SK-N-SH (cell line): ENCODE measurements at regions not wholly inside any gene's neighbourhood (a gene's known extent, or its start where the extent isn't known, plus 50 kb on each side); places are given as distances from the start of the nearest gene placed in this dataset.
A peak's percentile ranks its signal among the peaks of the same experiment; 100 is the strongest.

Experiments used
- CTCF ChIA-PET: fragments of 300-600, 350-600 bp; formaldehyde crosslinking; extraction: SDS; loops from one replicate; lab custom pipeline; 2021; lab: Yijun Ruan, JAX
- POLR2A ChIA-PET: fragments of 350-600 bp; sonication (Branson Sonifier 250); formaldehyde crosslinking; extraction: SDS; loops from one replicate; lab custom pipeline; 2020; ENCODE audit warnings: antibody characterized with exemption, inconsistent platforms; lab: Yijun Ruan, JAX
- DNase-seq: peaks from one replicate; pipeline ENCODE4 v3.0.0; 2012
- H2AFZ ChIP-seq: fragments of 200-600 bp; sonication (generic); 2 replicates; pipeline ENCODE4 v1.8.1; 2016; ENCODE audit warnings: antibody characterized with exemption, mild to moderate bottlenecking, low read depth
- H3F3A ChIP-seq: fragments of 200-600 bp; sonication (generic); replicated peaks from 2 replicates; pipeline ENCODE3; 2016; ENCODE audit warnings: antibody characterized with exemption, mild to moderate bottlenecking; ENCODE audit not compliant: insufficient read depth
- H3K27ac ChIP-seq, 2 experiments: fragments of 200-500 bp in 1 of 2; fragments of 200-600 bp in 1 of 2; sonication (Bioruptor generic) in 1 of 2; sonication (generic), shearing (Covaris generic) in 1 of 2; 2 replicates each; pipeline versions ENCODE4 v1.5.1 to v1.6.1; 2014 to 2016; ENCODE audit warnings: low read depth in 2 of 2, inconsistent platforms in 1 of 2, low read length in 1 of 2, mild to moderate bottlenecking in 1 of 2, mixed read lengths in 1 of 2
- H3K27me3 ChIP-seq: fragments of 200-600 bp; sonication (generic), shearing (Covaris generic); 2 replicates; pipeline ENCODE4 v1.6.1; 2016; ENCODE audit warnings: mixed run types; ENCODE audit not compliant: insufficient read depth
- H3K36me3 ChIP-seq, 2 experiments: fragments of 200-500 bp in 1 of 2; fragments of 200-600 bp in 1 of 2; sonication (Bioruptor generic) in 1 of 2; sonication (generic) in 1 of 2; replicated peaks in 1 of 2; 2 replicates each; pipeline versions ENCODE3 to v1.5.1; 2014 to 2016; ENCODE audit warnings: low read length in 1 of 2, mild to moderate bottlenecking in 1 of 2; ENCODE audit not compliant: insufficient read depth in 2 of 2, control insufficient read depth in 1 of 2
- H3K4me1 ChIP-seq, 2 experiments: fragments of 200-500 bp in 1 of 2; fragments of 200-600 bp in 1 of 2; sonication (Bioruptor generic) in 1 of 2; sonication (generic), shearing (Covaris generic) in 1 of 2; 2 replicates each; pipeline versions ENCODE4 v1.5.1 to v1.6.1; 2014 to 2016; ENCODE audit warnings: low read depth in 1 of 2, low read length in 1 of 2, mixed run types in 1 of 2; ENCODE audit not compliant: insufficient read depth in 2 of 2, control insufficient read depth in 1 of 2
- H3K4me2 ChIP-seq: fragments of 200-600 bp; sonication (generic), shearing (Covaris generic); 2 replicates; pipeline ENCODE4 v1.6.1; 2017; ENCODE audit warnings: mixed run types
- H3K4me3 ChIP-seq, 2 experiments: fragments of 200-500 bp in 1 of 2; fragments of 200-600 bp in 1 of 2; sonication (Bioruptor generic) in 1 of 2; sonication (generic), shearing (Covaris generic) in 1 of 2; 2 replicates each; pipeline versions ENCODE4 v1.5.1 to v1.8.1; 2014 to 2016; ENCODE audit warnings: low read depth in 2 of 2, inconsistent platforms in 1 of 2, low read length in 1 of 2, mild to moderate bottlenecking in 1 of 2, mixed read lengths in 1 of 2, moderate library complexity in 1 of 2
- H3K79me2 ChIP-seq: fragments of 200-600 bp; sonication (generic); 2 replicates; pipeline ENCODE4 v1.8.1; 2017; ENCODE audit warnings: mild to moderate bottlenecking; ENCODE audit not compliant: insufficient read depth
- H3K9ac ChIP-seq: fragments of 200-600 bp; sonication (generic); 2 replicates; pipeline ENCODE4 v1.6.1; 2017; ENCODE audit warnings: mixed run types
- H3K9me2 ChIP-seq: fragments of 200-600 bp; sonication (generic); 2 replicates; pipeline ENCODE4 v1.6.1; 2017; ENCODE audit warnings: mixed run types
- H3K9me3 ChIP-seq: fragments of 200-600 bp; sonication (generic); 2 replicates; pipeline ENCODE4 v1.6.1; 2017; ENCODE audit warnings: mixed run types, mild to moderate bottlenecking, moderate library complexity
- H4K20me1 ChIP-seq: fragments of 200-600 bp; sonication (generic); 2 replicates; pipeline ENCODE4 v1.6.1; 2017; ENCODE audit warnings: mild to moderate bottlenecking, mixed run types; ENCODE audit not compliant: insufficient read depth
- CHD2 ChIP-seq: fragments of 150-350 bp; IDR thresholded peaks from 2 replicates; pipeline ENCODE4 v1.6.1; 2018; ENCODE audit warnings: low read length; ENCODE audit not compliant: partially characterized antibody
- ELF1 ChIP-seq: IDR thresholded peaks from 2 replicates; pipeline ENCODE4 v1.4.0; 2012
- EP300 ChIP-seq, 2 experiments: IDR thresholded peaks; 2 replicates each; pipeline versions ENCODE4 v1.4.0 to v1.6.1; 2012; ENCODE audit warnings: borderline replicate concordance in 1 of 2, low read depth in 1 of 2, low read length in 1 of 2
- EZH2phosphoT487 ChIP-seq: fragments of 200-600 bp; sonication (generic); IDR thresholded peaks from 2 replicates; pipeline ENCODE4 v1.6.1; 2017; ENCODE audit warnings: low read depth, mixed run types, mild to moderate bottlenecking, antibody characterized with exemption, moderate library complexity, borderline replicate concordance
- FOSL2 ChIP-seq: IDR thresholded peaks from 2 replicates; pipeline ENCODE4 v1.4.0; 2012; ENCODE audit warnings: low read depth, mild to moderate bottlenecking, moderate library complexity, borderline replicate concordance
- FOXJ3 ChIP-seq: sonication (generic); formaldehyde crosslinking; IDR thresholded peaks from 2 replicates; pipeline ENCODE4 v1.5.1; 2020; ENCODE audit warnings: mild to moderate bottlenecking, missing genetic modification reagents
- FOXM1 ChIP-seq: IDR thresholded peaks from 2 replicates; pipeline ENCODE4 v1.4.0; 2012; ENCODE audit warnings: low read depth, mild to moderate bottlenecking
- GABPA ChIP-seq: IDR thresholded peaks from 2 replicates; pipeline ENCODE4 v1.4.0; 2012; ENCODE audit warnings: low read depth, mild to moderate bottlenecking
- GATA2 ChIP-seq: sonication (generic); formaldehyde crosslinking; IDR thresholded peaks from 2 replicates; pipeline ENCODE4 v1.5.0; 2020; ENCODE audit warnings: mild to moderate bottlenecking, missing genetic modification reagents
- IRF3 ChIP-seq: fragments of 150-350 bp; IDR thresholded peaks from 2 replicates; pipeline ENCODE4 v1.6.1; 2016; ENCODE audit warnings: mild to moderate bottlenecking, low read depth, low read length
- JUND ChIP-seq: IDR thresholded peaks from 2 replicates; pipeline ENCODE4 v1.4.0; 2012
- MEF2A ChIP-seq: IDR thresholded peaks from 2 replicates; pipeline ENCODE4 v1.4.0; 2012; ENCODE audit warnings: low read depth, borderline replicate concordance
- MXI1 ChIP-seq: IDR thresholded peaks from 2 replicates; pipeline ENCODE4 v1.6.1; 2012; ENCODE audit warnings: mild to moderate bottlenecking, low read depth, low read length, improper control_type of control experiment
- NFIC ChIP-seq: IDR thresholded peaks from 2 replicates; pipeline ENCODE4 v1.4.0; 2012; ENCODE audit warnings: borderline replicate concordance
- NRF1 ChIP-seq: IDR thresholded peaks from 2 replicates; pipeline ENCODE4 v1.6.1; 2012; ENCODE audit warnings: low read depth, mild to moderate bottlenecking, low read length
- POLR2AphosphoS5 ChIP-seq: IDR thresholded peaks from 2 replicates; pipeline ENCODE4 v1.6.1; 2012; ENCODE audit warnings: low read depth, low read length
- RAD21 ChIP-seq: IDR thresholded peaks from 2 replicates; pipeline ENCODE4 v1.6.1; 2012; ENCODE audit warnings: mild to moderate bottlenecking, low read length
- RCOR1 ChIP-seq: fragments of 150-350 bp; IDR thresholded peaks from 2 replicates; pipeline ENCODE4 v1.6.1; 2017; ENCODE audit warnings: antibody characterized with exemption, low read length
- RFX5 ChIP-seq: IDR thresholded peaks from 2 replicates; pipeline ENCODE4 v1.6.1; 2012; ENCODE audit warnings: mild to moderate bottlenecking, improper control_type of control experiment, low read length
- RXRA ChIP-seq: IDR thresholded peaks from 2 replicates; pipeline ENCODE4 v1.4.0; 2012; ENCODE audit warnings: low read depth, mild to moderate bottlenecking, borderline replicate concordance
- SIN3A ChIP-seq: IDR thresholded peaks from 2 replicates; pipeline ENCODE4 v1.6.1; 2012; ENCODE audit warnings: low read depth, mild to moderate bottlenecking, low read length, moderate library complexity, borderline replicate concordance
- SMC3 ChIP-seq: IDR thresholded peaks from 2 replicates; pipeline ENCODE4 v1.6.1; 2012; ENCODE audit warnings: low read depth, low read length, improper control_type of control experiment
- TAF1 ChIP-seq: IDR thresholded peaks from 2 replicates; pipeline ENCODE4 v1.6.1; 2012; ENCODE audit warnings: low read depth, mild to moderate bottlenecking, low read length, moderate library complexity, borderline replicate concordance
- TCF12 ChIP-seq: IDR thresholded peaks from 2 replicates; pipeline ENCODE4 v1.4.0; 2012
- TEAD4 ChIP-seq: IDR thresholded peaks from 2 replicates; pipeline ENCODE4 v1.4.0; 2012; ENCODE audit warnings: mild to moderate bottlenecking, borderline replicate concordance; ENCODE audit not compliant: insufficient read depth
- YY1 ChIP-seq: IDR thresholded peaks from 2 replicates; pipeline ENCODE4 v1.4.0; 2012; ENCODE audit warnings: low read depth, mild to moderate bottlenecking
- WGBS: methylation state at CpG from one replicate; pipeline ENCODE4 v1.1.6; 2017; ENCODE audit warnings: low lambda C conversion rate; 5-methylcytosine and 5-hydroxymethylcytosine counted together
- TF ChIP-seq, protein P1 (sequence below): IDR thresholded peaks from 2 replicates; pipeline ENCODE4 v1.4.0; 2012; ENCODE audit warnings: low read depth, borderline replicate concordance
- TF ChIP-seq, protein P2 (sequence below): fragments of 200-600 bp; sonication (generic); IDR thresholded peaks from 2 replicates; pipeline ENCODE4 v1.6.1; 2017; ENCODE audit warnings: antibody characterized with exemption, mild to moderate bottlenecking, moderate library complexity
- TF ChIP-seq, protein P3 (sequence below): IDR thresholded peaks from 2 replicates; pipeline ENCODE4 v1.4.0; 2012; ENCODE audit warnings: low read depth, borderline replicate concordance
- TF ChIP-seq, protein P4 (sequence below): IDR thresholded peaks from 2 replicates; pipeline ENCODE4; 2012
- TF ChIP-seq, protein P5 (sequence below): IDR thresholded peaks from 2 replicates; pipeline ENCODE4 v1.4.0; 2012; ENCODE audit warnings: low read depth

DNA sequence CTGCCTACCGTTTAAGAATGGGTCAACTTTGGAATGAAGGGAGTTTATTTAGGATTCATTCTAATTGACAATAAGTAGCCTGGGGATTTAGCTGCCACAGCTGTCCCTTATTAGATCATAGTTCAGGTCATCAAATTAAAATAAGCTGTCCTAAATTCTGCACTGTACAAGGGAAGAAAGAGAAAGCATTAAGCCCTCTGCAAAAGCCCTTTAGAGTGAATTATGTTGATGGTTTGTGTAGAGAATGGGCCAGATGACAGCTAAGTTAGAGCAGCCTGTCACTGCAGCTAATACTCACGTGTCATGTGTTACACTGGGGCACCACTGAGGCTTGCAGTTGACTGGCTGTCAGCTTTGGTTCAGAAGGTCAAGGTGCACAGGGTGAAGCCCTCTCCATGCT is 737.1 kb upstream of the SLC10A2 start:
- no peaks in the 10 kb centered on the region for H3K9me3 ChIP-seq
- DNase-seq = peak; percentile 15
- H3K4me3 ChIP-seq = no peak overlapping the region
- H3K79me2 ChIP-seq = no peaks in the 10 kb centered on the region
- H3F3A ChIP-seq = no peaks in the 10 kb centered on the region
- peaks cover 0 to 14% of the 10 kb centered on the region in 2 experiments; a peak in 2 of 4 replicates for H3K4me1 ChIP-seq
- no peaks in the 10 kb centered on the region for H3K9me2 ChIP-seq
- H3K27ac ChIP-seq = peak overlapping the region in 1 of 2 experiments; percentile 92; a peak in 2 of 4 replicates
- no peaks in the 10 kb centered on the region for H3K36me3 ChIP-seq
- no peak overlapping the region for H3K9ac ChIP-seq
- ChIA-PET CTCF (interaction anchor here (1.0 kb wide), 1 partner anchor 14 kb away, joined by 4 read pairs; no protein-coding TSS in a partner anchor), POLR2A (no interaction called here)
- H3K27me3 ChIP-seq = no peaks in the 10 kb centered on the region
- H2AFZ ChIP-seq = no peak overlapping the region
- 0% methylated on average over 2 of the region's 2 CpGs for WGBS
- H4K20me1 ChIP-seq = no peaks in the 10 kb centered on the region
- no peak overlapping the region for H3K4me2 ChIP-seq
- TF ChIP-seq FOXM1 (no peak), GATA2 (CRISPR knock-in tag) (no peak), ELF1 (no peak), RXRA (no peak), IRF3 (no peak), YY1 (no peak), SMC3 (no peak), POLR2AphosphoS5 (no peak), TCF12 (no peak), EZH2phosphoT487 (no peak), TEAD4 (no peak), MEF2A (no peak), TAF1 (no peak), FOXJ3 (CRISPR knock-in tag) (no peak), RFX5 (no peak), RAD21 (peak; percentile 14; the same call in 1 of the 2 replicates), RCOR1 (peak; percentile 83), CHD2 (peak; percentile 48), FOSL2 (no peak), JUND (no peak), MXI1 (peak; percentile 86; the same call in 1 of the 2 replicates), NRF1 (no peak), EP300 (IDR thresholded peaks at IDR 0.05; ENCODE audit: borderline replicate concordance in 1 of 2, low read depth in 1 of 2, low read length in 1 of 2) (peak in 1 of 2 experiments; percentile 88; a peak in 1 of 4 replicates), NFIC (no peak), GABPA (no peak), SIN3A (no peak)
- TF ChIP-seq, protein P1, sequence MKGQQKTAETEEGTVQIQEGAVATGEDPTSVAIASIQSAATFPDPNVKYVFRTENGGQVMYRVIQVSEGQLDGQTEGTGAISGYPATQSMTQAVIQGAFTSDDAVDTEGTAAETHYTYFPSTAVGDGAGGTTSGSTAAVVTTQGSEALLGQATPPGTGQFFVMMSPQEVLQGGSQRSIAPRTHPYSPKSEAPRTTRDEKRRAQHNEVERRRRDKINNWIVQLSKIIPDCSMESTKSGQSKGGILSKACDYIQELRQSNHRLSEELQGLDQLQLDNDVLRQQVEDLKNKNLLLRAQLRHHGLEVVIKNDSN = no peak
- TF ChIP-seq, protein P2, sequence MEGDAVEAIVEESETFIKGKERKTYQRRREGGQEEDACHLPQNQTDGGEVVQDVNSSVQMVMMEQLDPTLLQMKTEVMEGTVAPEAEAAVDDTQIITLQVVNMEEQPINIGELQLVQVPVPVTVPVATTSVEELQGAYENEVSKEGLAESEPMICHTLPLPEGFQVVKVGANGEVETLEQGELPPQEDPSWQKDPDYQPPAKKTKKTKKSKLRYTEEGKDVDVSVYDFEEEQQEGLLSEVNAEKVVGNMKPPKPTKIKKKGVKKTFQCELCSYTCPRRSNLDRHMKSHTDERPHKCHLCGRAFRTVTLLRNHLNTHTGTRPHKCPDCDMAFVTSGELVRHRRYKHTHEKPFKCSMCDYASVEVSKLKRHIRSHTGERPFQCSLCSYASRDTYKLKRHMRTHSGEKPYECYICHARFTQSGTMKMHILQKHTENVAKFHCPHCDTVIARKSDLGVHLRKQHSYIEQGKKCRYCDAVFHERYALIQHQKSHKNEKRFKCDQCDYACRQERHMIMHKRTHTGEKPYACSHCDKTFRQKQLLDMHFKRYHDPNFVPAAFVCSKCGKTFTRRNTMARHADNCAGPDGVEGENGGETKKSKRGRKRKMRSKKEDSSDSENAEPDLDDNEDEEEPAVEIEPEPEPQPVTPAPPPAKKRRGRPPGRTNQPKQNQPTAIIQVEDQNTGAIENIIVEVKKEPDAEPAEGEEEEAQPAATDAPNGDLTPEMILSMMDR = no peak
- TF ChIP-seq, protein P3, sequence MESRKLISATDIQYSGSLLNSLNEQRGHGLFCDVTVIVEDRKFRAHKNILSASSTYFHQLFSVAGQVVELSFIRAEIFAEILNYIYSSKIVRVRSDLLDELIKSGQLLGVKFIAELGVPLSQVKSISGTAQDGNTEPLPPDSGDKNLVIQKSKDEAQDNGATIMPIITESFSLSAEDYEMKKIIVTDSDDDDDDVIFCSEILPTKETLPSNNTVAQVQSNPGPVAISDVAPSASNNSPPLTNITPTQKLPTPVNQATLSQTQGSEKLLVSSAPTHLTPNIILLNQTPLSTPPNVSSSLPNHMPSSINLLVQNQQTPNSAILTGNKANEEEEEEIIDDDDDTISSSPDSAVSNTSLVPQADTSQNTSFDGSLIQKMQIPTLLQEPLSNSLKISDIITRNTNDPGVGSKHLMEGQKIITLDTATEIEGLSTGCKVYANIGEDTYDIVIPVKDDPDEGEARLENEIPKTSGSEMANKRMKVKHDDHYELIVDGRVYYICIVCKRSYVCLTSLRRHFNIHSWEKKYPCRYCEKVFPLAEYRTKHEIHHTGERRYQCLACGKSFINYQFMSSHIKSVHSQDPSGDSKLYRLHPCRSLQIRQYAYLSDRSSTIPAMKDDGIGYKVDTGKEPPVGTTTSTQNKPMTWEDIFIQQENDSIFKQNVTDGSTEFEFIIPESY = no peak
- TF ChIP-seq, protein P4, sequence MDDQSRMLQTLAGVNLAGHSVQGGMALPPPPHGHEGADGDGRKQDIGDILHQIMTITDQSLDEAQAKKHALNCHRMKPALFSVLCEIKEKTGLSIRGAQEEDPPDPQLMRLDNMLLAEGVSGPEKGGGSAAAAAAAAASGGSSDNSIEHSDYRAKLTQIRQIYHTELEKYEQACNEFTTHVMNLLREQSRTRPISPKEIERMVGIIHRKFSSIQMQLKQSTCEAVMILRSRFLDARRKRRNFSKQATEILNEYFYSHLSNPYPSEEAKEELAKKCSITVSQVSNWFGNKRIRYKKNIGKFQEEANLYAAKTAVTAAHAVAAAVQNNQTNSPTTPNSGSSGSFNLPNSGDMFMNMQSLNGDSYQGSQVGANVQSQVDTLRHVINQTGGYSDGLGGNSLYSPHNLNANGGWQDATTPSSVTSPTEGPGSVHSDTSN = no peak
- TF ChIP-seq, protein P5, sequence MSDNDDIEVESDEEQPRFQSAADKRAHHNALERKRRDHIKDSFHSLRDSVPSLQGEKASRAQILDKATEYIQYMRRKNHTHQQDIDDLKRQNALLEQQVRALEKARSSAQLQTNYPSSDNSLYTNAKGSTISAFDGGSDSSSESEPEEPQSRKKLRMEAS = no peak
